Sigmoid colon (tissue), 6 donors: ENCODE measurements at regions not wholly inside any gene's neighbourhood (a gene's known extent, or its start where the extent isn't known, plus 50 kb on each side); places are given as distances from the start of the nearest gene placed in this dataset.

Experiments
- DNase-seq: peaks from one replicate; pipeline ENCODE4 v3.0.0-alpha.2; 2019
- H3K27ac ChIP-seq, 4 donors: fragments of 200-600 bp; sonication (generic); one replicate each; pipeline ENCODE4 v1.5.1; 2016 to 2019; ENCODE audit warnings: mild to moderate bottlenecking in 1 of 4
- H3K27me3 ChIP-seq, 3 donors: fragments of 200-600 bp; sonication (generic); one replicate each; pipeline ENCODE4 v1.5.1; 2019; ENCODE audit warnings: mild to moderate bottlenecking in 1 of 3
- H3K36me3 ChIP-seq, 4 donors: fragments of 200-600 bp; sonication (generic); one replicate each; pipeline ENCODE4 v1.5.1; 2016 to 2019
- H3K4me1 ChIP-seq, 4 donors: fragments of 200-600 bp; sonication (generic); one replicate each; pipeline ENCODE4 v1.5.1; 2017 to 2019
- H3K4me3 ChIP-seq, 4 donors: fragments of 200-600 bp; sonication (generic); one replicate each; pipeline ENCODE4 v1.5.1; 2017 to 2019; ENCODE audit warnings: mild to moderate bottlenecking in 2 of 4, moderate library complexity in 1 of 4
- H3K9me3 ChIP-seq, 4 donors: fragments of 200-600 bp in 3 of 4; sonication (generic) in 3 of 4; one replicate each; pipeline versions ENCODE4 v1.5.1 to v1.6.1; 2013 to 2019
- CTCF ChIP-seq, 4 experiments: fragments of 450-650 bp in 3 of 4; fragments of 200-600 bp in 1 of 4; IDR thresholded peaks; one replicate each; pipeline ENCODE4 v1.5.1; 2016 to 2019; ENCODE audit warnings: antibody characterized with exemption in 4 of 4, mild to moderate bottlenecking in 3 of 4, moderate library complexity in 2 of 4
- EP300 ChIP-seq, 4 donors: sonication (generic); formaldehyde crosslinking; IDR thresholded peaks; one replicate each; pipeline ENCODE4 v1.6.1; 2017; ENCODE audit warnings: antibody characterized with exemption in 4 of 4
- POLR2A ChIP-seq, 2 donors: fragments of 450-650 bp; IDR thresholded peaks; one replicate each; pipeline ENCODE4 v1.6.1; 2016; ENCODE audit warnings: antibody characterized with exemption in 2 of 2, mild to moderate bottlenecking in 2 of 2, moderate library complexity in 2 of 2
- POLR2AphosphoS5 ChIP-seq, 4 donors: sonication (generic); formaldehyde crosslinking; IDR thresholded peaks; one replicate each; pipeline ENCODE4 v1.6.1; 2017; ENCODE audit warnings: antibody characterized with exemption in 4 of 4
- WGBS, 2 donors: extraction: QIAGEN DNeasy Blood & Tissue Kit; methylation state at CpG; one replicate each; pipeline ENCODE4 v1.1.7; 2013; 5-methylcytosine and 5-hydroxymethylcytosine counted together
- intact Hi-C: fragments of 100-400 bp; cut with DNase I; formaldehyde crosslinking; loops from one replicate; pipeline ENCODE4 v1.15.1; 2023
- donor health status: healthy with polysubstance abuse.
- donor health status: healthy.

GRCh38 chr1:230581446-230582079, 60.7 kb upstream of the COG2 start:
- no peak overlapping the region for H3K27ac ChIP-seq
- intact Hi-C loops, result no loop called here
- no peaks in the 10 kb centered on the region for H3K9me3 ChIP-seq
- no peaks in the 10 kb centered on the region for H3K36me3 ChIP-seq
- no peak for DNase-seq
- WGBS, 2 donors, result 89 to 92% methylated on average over 19 of the region's 19 CpGs
- no peak overlapping the region for H3K4me3 ChIP-seq
- no peaks in the 10 kb centered on the region for H3K4me1 ChIP-seq
- peaks cover 0 to 4% (median 0%) of the 10 kb centered on the region in 3 donors for H3K27me3 ChIP-seq
- TF ChIP-seq EP300 (IDR thresholded peaks at IDR 0.05) (no peak), POLR2A (IDR thresholded peaks at IDR 0.05) (no peak), POLR2AphosphoS5 (IDR thresholded peaks at IDR 0.05) (no peak), CTCF (IDR thresholded peaks at IDR 0.05) (no peak)

GRCh38 chr1:230578616-230579015, 63.7 kb upstream of the COG2 start:
- no peak for DNase-seq
- H3K36me3 ChIP-seq, result no peaks in the 10 kb centered on the region
- peaks cover 0 to 4% (median 0%) of the 10 kb centered on the region in 3 donors for H3K27me3 ChIP-seq
- TF ChIP-seq POLR2AphosphoS5 (IDR thresholded peaks at IDR 0.05) (no peak), POLR2A (IDR thresholded peaks at IDR 0.05) (no peak), CTCF (IDR thresholded peaks at IDR 0.05) (no peak), EP300 (IDR thresholded peaks at IDR 0.05) (no peak)
- intact Hi-C loops, result no loop called here
- no peaks in the 10 kb centered on the region for H3K4me1 ChIP-seq
- no peak overlapping the region for H3K4me3 ChIP-seq
- no peak overlapping the region for H3K27ac ChIP-seq
- no peaks in the 10 kb centered on the region for H3K9me3 ChIP-seq
- WGBS, 2 donors, result 88 to 93% methylated on average over 4 of the region's 4 CpGs

GRCh38 chr1:230577537-230577936, 64.7 kb upstream of the COG2 start:
- Histone ChIP-seq H3K27ac (no peak overlapping the region), H3K27me3 (peaks cover 0 to 4% (median 0%) of the 10 kb centered on the region in 3 donors), H3K36me3 (no peaks in the 10 kb centered on the region), H3K4me1 (peaks cover 0 to 3% (median 0%) of the 10 kb centered on the region in 4 donors), H3K9me3 (no peaks in the 10 kb centered on the region), H3K4me3 (no peak overlapping the region)
- no peak for DNase-seq
- 77 to 88% methylated on average over 3 of the region's 3 CpGs for WGBS, 2 donors
- TF ChIP-seq EP300 (IDR thresholded peaks at IDR 0.05) (no peak), POLR2A (IDR thresholded peaks at IDR 0.05) (no peak), CTCF (IDR thresholded peaks at IDR 0.05) (no peak), POLR2AphosphoS5 (IDR thresholded peaks at IDR 0.05) (no peak)
- intact Hi-C loops, result no loop called here

- Histone ChIP-seq H3K4me3 (no peak overlapping the region), H3K27me3 (peaks cover 0 to 4% (median 0%) of the 10 kb centered on the region in 3 donors), H3K4me1 (peaks cover 0 to 4% (median 0%) of the 10 kb centered on the region in 4 donors), H3K36me3 (no peaks in the 10 kb centered on the region), H3K9me3 (no peaks in the 10 kb centered on the region), H3K27ac (no peak overlapping the region)
- no peak for DNase-seq
- TF ChIP-seq EP300 (IDR thresholded peaks at IDR 0.05), result no peak
- TF ChIP-seq POLR2AphosphoS5 (IDR thresholded peaks at IDR 0.05), result no peak
- no peak for TF ChIP-seq CTCF (IDR thresholded peaks at IDR 0.05)
- TF ChIP-seq POLR2A (IDR thresholded peaks at IDR 0.05), result no peak
- WGBS, 2 donors, result 13 to 64% methylated on average over 3 of the region's 3 CpGs
- intact Hi-C loops, result no loop called here
These were observed 66.3 kb upstream of the COG2 start for GRCh38 chr1:230575886-230576500.
